GM18907 (cell line): ENCODE measurements at regions not wholly inside any gene's neighbourhood (a gene's known extent, or its start where the extent isn't known, plus 50 kb on each side); places are given as distances from the start of the nearest gene placed in this dataset.

Experiments
- ATAC-seq: cut with Tn5 transposase; IDR thresholded peaks from one replicate; pipeline ENCODE4 v1.9.1; 2021; ENCODE audit warnings: mild to moderate bottlenecking, moderate library complexity; ENCODE audit not compliant: unreplicated experiment

- ATAC-seq, result no peak
Measured at GRCh38 chr12:107610021-107610859, 75.4 kb upstream of the PWP1 start.

GRCh38 chr12:107612508-107612907 lies 73.1 kb upstream of the PWP1 start:
- no peak for ATAC-seq

- no peak for ATAC-seq
Measured at GRCh38 chr12:107616941-107617340, 68.7 kb upstream of the PWP1 start.

DNA sequence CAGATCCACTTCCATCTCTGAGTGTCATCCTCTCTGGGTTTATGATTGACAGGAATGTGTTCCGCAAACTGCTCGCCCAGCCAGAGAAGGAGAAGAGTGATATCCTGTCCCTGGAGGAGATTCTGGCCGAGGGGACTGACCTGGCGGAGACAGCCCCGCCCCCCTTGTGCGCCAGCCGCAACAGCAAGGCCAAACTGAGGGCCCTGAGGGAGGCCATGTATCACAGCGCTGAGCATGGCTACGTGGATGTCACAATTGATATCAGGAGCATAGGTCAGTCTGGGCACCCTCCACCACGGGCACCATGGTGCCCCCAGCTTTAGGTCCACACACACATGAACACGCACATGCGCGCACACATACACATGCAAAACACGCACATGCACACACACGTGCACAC lies 67.5 kb upstream of the PWP1 start:
- ATAC-seq, result no peak

GRCh38 chr12:107619831-107620230 lies 65.8 kb upstream of the PWP1 start:
- no peak for ATAC-seq

GRCh38 chr12:107622001-107622400 lies 63.6 kb upstream of the PWP1 start:
- ATAC-seq, result no peak

DNA sequence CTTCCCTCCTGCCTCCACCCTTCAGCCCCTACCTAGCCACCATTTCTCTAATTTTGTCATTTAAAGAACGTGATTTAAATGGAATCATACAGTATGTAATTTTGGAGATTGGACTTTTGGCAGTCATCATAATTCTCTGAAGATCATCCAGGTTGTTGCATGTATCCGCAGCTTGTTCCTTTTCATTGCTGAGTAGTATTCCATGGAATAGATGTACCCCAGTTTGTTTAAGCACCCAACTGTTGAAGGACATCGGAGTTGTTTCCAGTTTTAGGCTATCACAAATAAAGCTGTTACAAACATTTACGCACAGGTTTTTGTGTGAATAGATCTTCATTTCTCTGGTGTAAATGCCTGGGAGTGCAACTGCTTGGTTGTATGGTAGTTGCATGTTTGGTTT lies 61.1 kb upstream of the PWP1 start:
- ATAC-seq, result no peak

DNA sequence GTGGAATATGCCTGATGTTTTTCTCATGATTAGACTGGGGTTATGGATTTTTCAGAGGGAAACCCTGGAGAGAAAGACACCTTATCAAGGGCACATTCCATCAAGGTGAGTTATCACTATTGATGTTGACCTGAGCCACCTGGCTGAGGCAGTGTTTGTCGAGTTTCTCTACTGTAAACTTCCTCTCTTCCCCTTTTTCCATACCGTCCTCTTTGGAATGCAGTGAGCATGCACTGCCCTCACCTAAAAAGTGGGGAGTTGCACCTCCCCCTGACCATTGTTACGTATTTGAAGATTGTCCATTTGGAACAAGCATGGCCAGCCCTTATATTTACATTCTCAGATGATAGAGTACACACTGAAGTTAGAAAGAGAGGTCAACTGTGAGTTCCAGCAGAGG lies 53.9 kb upstream of the PWP1 start:
- no peak for ATAC-seq

- ATAC-seq, result no peak
Measured at GRCh38 chr12:107632246-107632645, 53.4 kb upstream of the PWP1 start.

GRCh38 chr12:107634530-107634929 lies 51.1 kb upstream of the PWP1 start:
- no peak for ATAC-seq

DNA sequence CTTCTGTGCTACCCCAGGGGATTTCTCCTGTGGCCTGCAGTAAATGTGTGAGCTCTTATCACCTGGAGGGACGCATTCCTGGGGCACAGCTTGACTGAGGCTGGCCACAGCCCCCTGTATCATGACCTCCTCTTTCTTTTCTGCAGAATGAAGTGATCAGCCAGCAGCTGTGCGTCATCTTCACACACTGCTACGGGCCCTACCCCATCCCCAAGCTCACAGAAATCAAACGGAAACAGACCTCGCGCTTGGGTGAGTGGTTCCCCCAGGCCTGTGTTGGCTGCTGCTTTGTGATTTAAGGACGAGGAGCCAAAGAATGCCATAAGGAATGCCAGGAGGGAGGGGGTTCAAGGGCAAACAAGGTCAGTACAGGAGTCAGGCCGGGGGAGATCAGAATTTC lies 50.5 kb upstream of the PWP1 start:
- ATAC-seq, result no peak
